GM19023 (cell line): ENCODE measurements at regions not wholly inside any gene's neighbourhood (a gene's known extent, or its start where the extent isn't known, plus 50 kb on each side); places are given as distances from the start of the nearest gene placed in this dataset.
"Not testable (repeated sequence)": the region's sequence is repeated elsewhere in the genome, so short reads cannot be mapped to it uniquely, and the experiment has no call there.

ENCODE experiments used
- ATAC-seq: cut with Tn5 transposase; IDR thresholded peaks from one replicate; pipeline ENCODE4 v1.9.1; 2021; ENCODE audit warnings: mild to moderate bottlenecking, moderate library complexity; ENCODE audit not compliant: unreplicated experiment

GRCh38 chr6:23823421-23823820 is 302.6 kb upstream of the NRSN1 start:
- ATAC-seq = no peak

- no peak for ATAC-seq
Measured at GRCh38 chr6:23826572-23826971, 299.4 kb upstream of the NRSN1 start.

- no peak for ATAC-seq
Measured at GRCh38 chr6:23828861-23829260, 297.2 kb upstream of the NRSN1 start.

- no peak for ATAC-seq
Measured at GRCh38 chr6:23841116-23841515, 284.9 kb upstream of the NRSN1 start.

GRCh38 chr6:23842760-23843159 is 283.3 kb upstream of the NRSN1 start:
- no peak for ATAC-seq

GRCh38 chr6:23851522-23851921 is 274.5 kb upstream of the NRSN1 start:
- ATAC-seq = no peak

GRCh38 chr6:23853566-23854133 is 272.4 kb upstream of the NRSN1 start:
- not testable (repeated sequence) for ATAC-seq

- not testable (repeated sequence) for ATAC-seq
Measured at GRCh38 chr6:23854154-23854553, 271.9 kb upstream of the NRSN1 start.

- ATAC-seq = no peak
Measured at GRCh38 chr6:23855497-23856116, 270.4 kb upstream of the NRSN1 start.

GRCh38 chr6:23870496-23870895 is 255.5 kb upstream of the NRSN1 start:
- ATAC-seq = no peak

- ATAC-seq = no peak
Measured at GRCh38 chr6:23873161-23873560, 252.9 kb upstream of the NRSN1 start.

- no peak for ATAC-seq
Measured at GRCh38 chr6:23875006-23875405, 251.0 kb upstream of the NRSN1 start.

GRCh38 chr6:23879816-23880215 is 246.2 kb upstream of the NRSN1 start:
- no peak for ATAC-seq

- ATAC-seq = no peak
Measured at GRCh38 chr6:23890543-23891227, 235.3 kb upstream of the NRSN1 start.

- no peak for ATAC-seq
Measured at GRCh38 chr6:23905133-23905815, 220.7 kb upstream of the NRSN1 start.

GRCh38 chr6:23910420-23910819 is 215.6 kb upstream of the NRSN1 start:
- no peak for ATAC-seq

GRCh38 chr6:23927935-23928334 is 198.1 kb upstream of the NRSN1 start:
- ATAC-seq = no peak

- ATAC-seq = no peak
Measured at GRCh38 chr6:23929201-23929600, 196.8 kb upstream of the NRSN1 start.

- no peak for ATAC-seq
Measured at GRCh38 chr6:23940466-23940865, 185.5 kb upstream of the NRSN1 start.

- no peak for ATAC-seq
Measured at GRCh38 chr6:23951691-23952090, 174.3 kb upstream of the NRSN1 start.

GRCh38 chr6:23952245-23952644 is 173.8 kb upstream of the NRSN1 start:
- ATAC-seq = no peak

- no peak for ATAC-seq
Measured at GRCh38 chr6:23953976-23954375, 172.0 kb upstream of the NRSN1 start.
